Cardiac muscle cell (in vitro differentiated cells and primary cell): ENCODE measurements at regions not wholly inside any gene's neighbourhood (a gene's known extent, or its start where the extent isn't known, plus 50 kb on each side); places are given as distances from the start of the nearest gene placed in this dataset.
"Not testable (repeated sequence)": the region's sequence is repeated elsewhere in the genome, so short reads cannot be mapped to it uniquely, and the experiment has no call there.

Experiments
- DNase-seq, 2 donors: peaks; one replicate each; pipeline versions ENCODE4 v3.0.0 to v3.0.0-alpha.2; 2010 to 2017; ENCODE audit warnings: low read depth in 1 of 2, low spot score in 1 of 2
- H3K27ac ChIP-seq: fragments of 200-600 bp; sonication (generic); 2 replicates; pipeline ENCODE4 v1.5.1; 2016
- H3K27me3 ChIP-seq: fragments of 200-600 bp; sonication (generic); 2 replicates; pipeline ENCODE4 v1.6.0; 2016; ENCODE audit warnings: control low read depth
- H3K36me3 ChIP-seq: fragments of 200-600 bp; sonication (generic); 2 replicates; pipeline ENCODE4 v1.5.1; 2016; ENCODE audit warnings: control low read depth
- H3K4me1 ChIP-seq: fragments of 200-600 bp; sonication (generic); 2 replicates; pipeline ENCODE4 v1.8.1; 2017; ENCODE audit warnings: low read depth, mild to moderate bottlenecking, mixed run types
- H3K4me3 ChIP-seq: fragments of 200-600 bp; sonication (generic); 2 replicates; pipeline ENCODE4 v1.5.1; 2016; ENCODE audit warnings: mild to moderate bottlenecking
- H3K9me3 ChIP-seq: fragments of 200-600 bp; sonication (generic); 2 replicates; pipeline ENCODE4 v1.5.1; 2017; ENCODE audit warnings: low read depth, mild to moderate bottlenecking, control low read depth
- CTCF ChIP-seq: IDR thresholded peaks from 2 replicates; pipeline ENCODE4 v1.5.1; 2012; ENCODE audit warnings: low read depth, mild to moderate bottlenecking, low read length

GRCh38 chr10:121268863-121269432 lies 329.3 kb downstream of the FGFR2 start:
- Histone ChIP-seq H3K27ac (no peak overlapping the region), H3K9me3 (no peaks in the 10 kb centered on the region), H3K4me1 (peaks cover 9% of the 10 kb centered on the region), H3K27me3 (peaks cover 4% of the 10 kb centered on the region), H3K36me3 (no peaks in the 10 kb centered on the region), H3K4me3 (no peak overlapping the region)
- DNase-seq: no peak
- no peak for TF ChIP-seq CTCF

- DNase-seq: no peak
- Histone ChIP-seq H3K4me1 (no peaks in the 10 kb centered on the region), H3K27me3 (peaks cover 4% of the 10 kb centered on the region), H3K27ac (no peak overlapping the region), H3K36me3 (no peaks in the 10 kb centered on the region), H3K9me3 (no peaks in the 10 kb centered on the region), H3K4me3 (no peak overlapping the region)
- TF ChIP-seq CTCF: no peak
These were observed 327.3 kb downstream of the FGFR2 start for GRCh38 chr10:121270906-121271305.

GRCh38 chr10:121276046-121276445 lies 322.2 kb downstream of the FGFR2 start:
- TF ChIP-seq CTCF: no peak
- Histone ChIP-seq H3K4me3 (no peak overlapping the region), H3K9me3 (no peaks in the 10 kb centered on the region), H3K27me3 (no peaks in the 10 kb centered on the region), H3K4me1 (no peaks in the 10 kb centered on the region), H3K36me3 (no peaks in the 10 kb centered on the region), H3K27ac (no peak overlapping the region)
- DNase-seq: no peak

- no peak for TF ChIP-seq CTCF
- DNase-seq: no peak
- no peaks in the 10 kb centered on the region for H3K9me3 ChIP-seq
- no peaks in the 10 kb centered on the region for H3K36me3 ChIP-seq
- H3K4me1 ChIP-seq: no peaks in the 10 kb centered on the region
- H3K27me3 ChIP-seq: no peaks in the 10 kb centered on the region
- H3K4me3 ChIP-seq: no peak overlapping the region
- H3K27ac ChIP-seq: no peak overlapping the region
These were observed 321.4 kb downstream of the FGFR2 start for GRCh38 chr10:121276822-121277221.

GRCh38 chr10:121278386-121278785 lies 319.9 kb downstream of the FGFR2 start:
- DNase-seq, H3K27ac ChIP-seq, H3K9me3 ChIP-seq, H3K4me1 ChIP-seq, H3K27me3 ChIP-seq, H3K36me3 ChIP-seq, H3K4me3 ChIP-seq: not testable (repeated sequence)

- Histone ChIP-seq H3K4me1 (no peaks in the 10 kb centered on the region), H3K9me3 (no peaks in the 10 kb centered on the region), H3K27ac (no peak overlapping the region), H3K27me3 (no peaks in the 10 kb centered on the region), H3K36me3 (no peaks in the 10 kb centered on the region), H3K4me3 (no peak overlapping the region)
- no peak for TF ChIP-seq CTCF
- peak in 1 of 2 donors; percentile 2 for DNase-seq
These were observed 316.7 kb downstream of the FGFR2 start for GRCh38 chr10:121281576-121281975.
